GM20431 (cell line): ENCODE measurements at regions not wholly inside any gene's neighbourhood (a gene's known extent, or its start where the extent isn't known, plus 50 kb on each side); places are given as distances from the start of the nearest gene placed in this dataset.
"Not testable (repeated sequence)": the region's sequence is repeated elsewhere in the genome, so short reads cannot be mapped to it uniquely, and the experiment has no call there.

Experiments
- in situ Hi-C: fragments of 300-500 bp; cut with MseI, MboI; formaldehyde crosslinking; loops from one replicate; pipeline ENCODE4 v1.15.0; 2020; ENCODE audit warnings: low sequenced_read_pairs; ENCODE audit not compliant: unreplicated experiment

GRCh38 chr2:60358476-60358875, 195.0 kb downstream of the BCL11A start:
- in situ Hi-C loops: no loop called here

GRCh38 chr2:60357996-60358395, 195.5 kb downstream of the BCL11A start:
- in situ Hi-C loops: no loop called here

- in situ Hi-C loops: no loop called here
Measured at GRCh38 chr2:60356346-60356745, 197.1 kb downstream of the BCL11A start.

- in situ Hi-C loops: no loop called here
Measured at GRCh38 chr2:60355849-60356261, 197.6 kb downstream of the BCL11A start.

- in situ Hi-C loops: no loop called here
Measured at GRCh38 chr2:60354713-60355112, 198.7 kb downstream of the BCL11A start.

GRCh38 chr2:60353863-60354262, 199.6 kb downstream of the BCL11A start:
- in situ Hi-C loops: no loop called here

GRCh38 chr2:60353406-60353800, 200.1 kb downstream of the BCL11A start:
- in situ Hi-C loops: no loop called here

- in situ Hi-C loops: no loop called here
Measured at GRCh38 chr2:60352491-60353405, 200.7 kb downstream of the BCL11A start.

- in situ Hi-C loops: no loop called here
Measured at GRCh38 chr2:60351802-60352201, 201.7 kb downstream of the BCL11A start.

- in situ Hi-C loops: no loop called here
Measured at GRCh38 chr2:60351321-60351720, 202.1 kb downstream of the BCL11A start.

- in situ Hi-C loops: no loop called here
Measured at GRCh38 chr2:60350791-60351190, 202.7 kb downstream of the BCL11A start.

GRCh38 chr2:60347781-60348180, 205.7 kb downstream of the BCL11A start:
- in situ Hi-C loops: no loop called here

- in situ Hi-C loops: not testable (repeated sequence)
Measured at GRCh38 chr2:60342491-60342890, 211.0 kb downstream of the BCL11A start.

GRCh38 chr2:60341151-60341550, 212.3 kb downstream of the BCL11A start:
- in situ Hi-C loops: no loop called here

GRCh38 chr2:60339286-60339685, 214.2 kb downstream of the BCL11A start:
- in situ Hi-C loops: no loop called here

- in situ Hi-C loops: no loop called here
Measured at GRCh38 chr2:60337142-60337497, 216.3 kb downstream of the BCL11A start.

GRCh38 chr2:60336442-60337141, 216.9 kb downstream of the BCL11A start:
- in situ Hi-C loops: no loop called here

GRCh38 chr2:60335533-60336237, 217.8 kb downstream of the BCL11A start:
- in situ Hi-C loops: no loop called here

GRCh38 chr2:60334610-60335009, 218.8 kb downstream of the BCL11A start:
- in situ Hi-C loops: no loop called here

GRCh38 chr2:60333264-60333663, 220.2 kb downstream of the BCL11A start:
- in situ Hi-C loops: no loop called here
